B cell (primary cell): ENCODE measurements at regions not wholly inside any gene's neighbourhood (a gene's known extent, or its start where the extent isn't known, plus 50 kb on each side); places are given as distances from the start of the nearest gene placed in this dataset.

Source experiments
- EZH2 ChIP-seq: IDR thresholded peaks from 2 replicates; pipeline ENCODE4 v1.6.1; 2012; ENCODE audit warnings: borderline replicate concordance, low read depth, mild to moderate bottlenecking, moderate library complexity, low read length; ENCODE audit not compliant: insufficient read depth, poor library complexity, severe bottlenecking
- TF ChIP-seq, protein P1 (sequence below): fragments of 200-600 bp; IDR thresholded peaks from one replicate; pipeline ENCODE4 v1.8.0; 2022; ENCODE audit warnings: antibody characterized with exemption, mild to moderate bottlenecking

DNA sequence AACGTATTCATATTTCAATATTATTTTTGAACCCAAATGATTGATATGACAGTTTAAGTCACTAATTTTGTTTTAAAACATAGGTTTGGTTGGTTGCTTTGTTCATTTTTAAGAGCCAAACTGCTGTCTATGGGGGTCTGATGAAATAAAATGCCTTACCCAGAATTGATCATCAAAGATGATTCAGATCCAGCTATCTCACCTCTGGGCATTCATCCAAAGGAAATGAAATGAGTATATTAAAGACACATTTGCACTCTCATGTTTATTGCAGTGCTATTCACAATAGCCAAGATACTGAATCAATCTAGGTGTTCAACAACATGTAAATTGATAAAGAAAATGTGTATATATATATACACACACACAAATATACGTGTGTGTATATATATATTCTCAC is 326.9 kb upstream of the GULP1 start:
- TF ChIP-seq, protein P1, sequence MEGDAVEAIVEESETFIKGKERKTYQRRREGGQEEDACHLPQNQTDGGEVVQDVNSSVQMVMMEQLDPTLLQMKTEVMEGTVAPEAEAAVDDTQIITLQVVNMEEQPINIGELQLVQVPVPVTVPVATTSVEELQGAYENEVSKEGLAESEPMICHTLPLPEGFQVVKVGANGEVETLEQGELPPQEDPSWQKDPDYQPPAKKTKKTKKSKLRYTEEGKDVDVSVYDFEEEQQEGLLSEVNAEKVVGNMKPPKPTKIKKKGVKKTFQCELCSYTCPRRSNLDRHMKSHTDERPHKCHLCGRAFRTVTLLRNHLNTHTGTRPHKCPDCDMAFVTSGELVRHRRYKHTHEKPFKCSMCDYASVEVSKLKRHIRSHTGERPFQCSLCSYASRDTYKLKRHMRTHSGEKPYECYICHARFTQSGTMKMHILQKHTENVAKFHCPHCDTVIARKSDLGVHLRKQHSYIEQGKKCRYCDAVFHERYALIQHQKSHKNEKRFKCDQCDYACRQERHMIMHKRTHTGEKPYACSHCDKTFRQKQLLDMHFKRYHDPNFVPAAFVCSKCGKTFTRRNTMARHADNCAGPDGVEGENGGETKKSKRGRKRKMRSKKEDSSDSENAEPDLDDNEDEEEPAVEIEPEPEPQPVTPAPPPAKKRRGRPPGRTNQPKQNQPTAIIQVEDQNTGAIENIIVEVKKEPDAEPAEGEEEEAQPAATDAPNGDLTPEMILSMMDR = no peak
- TF ChIP-seq EZH2 = no peak
